Cardiac muscle cell (in vitro differentiated cells and primary cell): ENCODE measurements at regions not wholly inside any gene's neighbourhood (a gene's known extent, or its start where the extent isn't known, plus 50 kb on each side); places are given as distances from the start of the nearest gene placed in this dataset.

Experiments used
- DNase-seq, 2 donors: peaks; one replicate each; pipeline versions ENCODE4 v3.0.0 to v3.0.0-alpha.2; 2010 to 2017; ENCODE audit warnings: low read depth in 1 of 2, low spot score in 1 of 2
- H3K27ac ChIP-seq: fragments of 200-600 bp; sonication (generic); 2 replicates; pipeline ENCODE4 v1.5.1; 2016
- H3K27me3 ChIP-seq: fragments of 200-600 bp; sonication (generic); 2 replicates; pipeline ENCODE4 v1.6.0; 2016; ENCODE audit warnings: control low read depth
- H3K36me3 ChIP-seq: fragments of 200-600 bp; sonication (generic); 2 replicates; pipeline ENCODE4 v1.5.1; 2016; ENCODE audit warnings: control low read depth
- H3K4me1 ChIP-seq: fragments of 200-600 bp; sonication (generic); 2 replicates; pipeline ENCODE4 v1.8.1; 2017; ENCODE audit warnings: low read depth, mild to moderate bottlenecking, mixed run types
- H3K4me3 ChIP-seq: fragments of 200-600 bp; sonication (generic); 2 replicates; pipeline ENCODE4 v1.5.1; 2016; ENCODE audit warnings: mild to moderate bottlenecking
- H3K9me3 ChIP-seq: fragments of 200-600 bp; sonication (generic); 2 replicates; pipeline ENCODE4 v1.5.1; 2017; ENCODE audit warnings: low read depth, mild to moderate bottlenecking, control low read depth
- CTCF ChIP-seq: IDR thresholded peaks from 2 replicates; pipeline ENCODE4 v1.5.1; 2012; ENCODE audit warnings: low read depth, mild to moderate bottlenecking, low read length

- H3K27ac ChIP-seq: no peak overlapping the region
- no peaks in the 10 kb centered on the region for H3K9me3 ChIP-seq
- no peaks in the 10 kb centered on the region for H3K36me3 ChIP-seq
- H3K4me3 ChIP-seq: no peak overlapping the region
- TF ChIP-seq CTCF: no peak
- no peaks in the 10 kb centered on the region for H3K27me3 ChIP-seq
- no peaks in the 10 kb centered on the region for H3K4me1 ChIP-seq
- no peak for DNase-seq
Measured at GRCh38 chr9:81122749-81123148, 566.6 kb downstream of the TLE1 start.

- DNase-seq: no peak
- no peak for TF ChIP-seq CTCF
Measured at GRCh38 chr9:81119591-81119990, 569.8 kb downstream of the TLE1 start.

GRCh38 chr9:81118416-81118815, 570.9 kb downstream of the TLE1 start:
- H3K27me3 ChIP-seq: no peaks in the 10 kb centered on the region
- H3K4me3 ChIP-seq: no peak overlapping the region
- H3K9me3 ChIP-seq: no peaks in the 10 kb centered on the region
- H3K4me1 ChIP-seq: no peaks in the 10 kb centered on the region
- TF ChIP-seq CTCF: no peak
- DNase-seq: no peak
- no peaks in the 10 kb centered on the region for H3K36me3 ChIP-seq
- no peak overlapping the region for H3K27ac ChIP-seq

More at GRCh38 chr9:81119591-81119990, 569.8 kb downstream of the TLE1 start:
- no peak overlapping the region for H3K4me3 ChIP-seq
- no peaks in the 10 kb centered on the region for H3K9me3 ChIP-seq
- H3K27me3 ChIP-seq: no peaks in the 10 kb centered on the region
- H3K27ac ChIP-seq: no peak overlapping the region
- no peaks in the 10 kb centered on the region for H3K36me3 ChIP-seq
- no peaks in the 10 kb centered on the region for H3K4me1 ChIP-seq

GRCh38 chr9:81116340-81117137, 572.8 kb downstream of the TLE1 start:
- no peak for DNase-seq
- Histone ChIP-seq H3K4me3 (no peak overlapping the region), H3K9me3 (no peaks in the 10 kb centered on the region), H3K36me3 (no peaks in the 10 kb centered on the region), H3K4me1 (no peaks in the 10 kb centered on the region), H3K27me3 (no peaks in the 10 kb centered on the region), H3K27ac (no peak overlapping the region)
- no peak for TF ChIP-seq CTCF

- Histone ChIP-seq H3K27me3 (no peaks in the 10 kb centered on the region), H3K9me3 (no peaks in the 10 kb centered on the region), H3K36me3 (no peaks in the 10 kb centered on the region), H3K4me3 (no peak overlapping the region), H3K27ac (no peak overlapping the region), H3K4me1 (no peaks in the 10 kb centered on the region)
- no peak for TF ChIP-seq CTCF
- no peak for DNase-seq
Measured at GRCh38 chr9:81113453-81114124, 575.8 kb downstream of the TLE1 start.
